ENCODE measurements at regions not wholly inside any gene's neighbourhood (a gene's known extent, or its start where the extent isn't known, plus 50 kb on each side); places are given as distances from the start of the nearest gene placed in this dataset.

GRCh38 chr21:16404776-16405175 lies 675.0 kb downstream of the USP25 start:
- H3K27ac Mint-ChIP-seq: no peak overlapping the region
- H3K4me3 Mint-ChIP-seq: no peak overlapping the region
- peaks cover 2% of the 10 kb centered on the region for H3K9me3 Mint-ChIP-seq
- no peak for DNase-seq
- no peaks in the 10 kb centered on the region for H3K36me3 Mint-ChIP-seq
- no peaks in the 10 kb centered on the region for H3K4me1 Mint-ChIP-seq
- H3K27me3 Mint-ChIP-seq: no peaks in the 10 kb centered on the region

- no peak for DNase-seq
- H3K4me1 Mint-ChIP-seq: no peaks in the 10 kb centered on the region
- no peaks in the 10 kb centered on the region for H3K27me3 Mint-ChIP-seq
- H3K27ac Mint-ChIP-seq: no peak overlapping the region
- no peaks in the 10 kb centered on the region for H3K36me3 Mint-ChIP-seq
- H3K9me3 Mint-ChIP-seq: peaks cover 1% of the 10 kb centered on the region
- H3K4me3 Mint-ChIP-seq: no peak overlapping the region
Observed at GRCh38 chr21:16406355-16406754, 676.6 kb downstream of the USP25 start.

DNA sequence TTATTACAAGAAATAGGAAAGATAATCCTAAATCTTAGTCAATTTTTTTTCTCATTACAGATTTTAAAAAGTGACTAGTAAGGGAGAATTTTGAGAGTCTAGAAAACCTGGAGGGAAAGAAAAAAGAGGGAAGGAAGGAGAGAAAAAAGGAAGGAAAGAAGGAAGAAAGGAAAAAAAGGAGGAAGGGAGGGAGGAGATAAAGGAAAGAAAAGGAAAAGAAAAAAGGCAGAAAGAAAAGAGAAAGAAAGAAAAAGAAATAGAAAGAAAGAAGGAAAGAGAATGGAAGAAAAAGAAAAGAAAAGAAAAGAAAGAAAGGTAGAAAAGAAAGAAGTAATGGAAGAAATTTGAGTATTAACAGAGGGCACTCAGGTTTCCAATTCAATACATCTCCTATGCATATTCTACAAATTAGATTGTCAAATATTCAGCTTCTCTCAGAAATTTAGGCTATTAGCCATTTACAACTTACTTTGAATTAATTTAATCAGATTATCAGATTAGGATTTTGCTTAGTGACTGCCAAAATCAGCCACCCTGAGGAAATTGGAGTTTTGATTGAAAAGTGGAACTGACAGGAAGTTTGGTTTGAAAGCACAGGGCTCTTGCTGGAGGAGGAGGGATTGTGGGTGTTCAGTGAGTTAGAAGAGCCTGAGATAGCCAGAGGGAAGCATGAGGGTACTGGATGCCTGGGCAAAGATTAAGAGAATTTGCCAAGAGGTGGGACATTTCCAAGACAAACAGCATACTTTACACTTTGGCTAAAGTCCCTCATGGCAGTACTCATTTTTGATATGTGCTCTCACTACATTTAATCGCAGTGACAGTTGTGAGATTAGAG lies 677.8 kb downstream of the USP25 start:
- DNase-seq: no peak
- Mint-ChIP-seq H3K27me3 (no peaks in the 10 kb centered on the region), H3K27ac (no peak overlapping the region), H3K4me1 (no peaks in the 10 kb centered on the region), H3K36me3 (no peaks in the 10 kb centered on the region), H3K9me3 (peaks cover 6% of the 10 kb centered on the region), H3K4me3 (no peak overlapping the region)

GRCh38 chr21:16408280-16408679 lies 678.5 kb downstream of the USP25 start:
- no peaks in the 10 kb centered on the region for H3K27me3 Mint-ChIP-seq
- no peak overlapping the region for H3K27ac Mint-ChIP-seq
- H3K9me3 Mint-ChIP-seq: peaks cover 6% of the 10 kb centered on the region
- H3K4me1 Mint-ChIP-seq: no peaks in the 10 kb centered on the region
- H3K4me3 Mint-ChIP-seq: no peak overlapping the region
- no peaks in the 10 kb centered on the region for H3K36me3 Mint-ChIP-seq
- DNase-seq: no peak

DNA sequence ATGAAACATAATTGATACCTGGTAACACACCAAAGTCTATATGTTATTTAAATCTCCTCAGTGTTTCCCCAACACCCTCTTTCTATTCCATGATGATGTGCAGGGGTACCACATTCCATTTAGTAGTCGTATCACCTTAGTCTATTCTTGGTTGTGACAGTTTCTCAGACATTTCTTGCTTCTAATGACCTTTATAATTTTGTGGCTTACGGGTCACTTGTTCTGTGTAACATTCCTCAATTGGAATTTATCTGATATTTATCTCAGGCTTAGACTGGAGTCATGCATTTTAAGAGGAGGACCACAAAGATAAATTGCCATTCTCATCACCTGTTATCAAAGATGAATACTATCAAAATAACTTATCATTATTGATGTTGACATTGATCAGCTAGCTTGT lies 679.6 kb downstream of the USP25 start:
- Mint-ChIP-seq H3K36me3 (no peaks in the 10 kb centered on the region), H3K9me3 (peaks cover 6% of the 10 kb centered on the region), H3K27ac (no peak overlapping the region), H3K4me1 (no peaks in the 10 kb centered on the region), H3K4me3 (no peak overlapping the region), H3K27me3 (no peaks in the 10 kb centered on the region)
- DNase-seq: no peak

DNA sequence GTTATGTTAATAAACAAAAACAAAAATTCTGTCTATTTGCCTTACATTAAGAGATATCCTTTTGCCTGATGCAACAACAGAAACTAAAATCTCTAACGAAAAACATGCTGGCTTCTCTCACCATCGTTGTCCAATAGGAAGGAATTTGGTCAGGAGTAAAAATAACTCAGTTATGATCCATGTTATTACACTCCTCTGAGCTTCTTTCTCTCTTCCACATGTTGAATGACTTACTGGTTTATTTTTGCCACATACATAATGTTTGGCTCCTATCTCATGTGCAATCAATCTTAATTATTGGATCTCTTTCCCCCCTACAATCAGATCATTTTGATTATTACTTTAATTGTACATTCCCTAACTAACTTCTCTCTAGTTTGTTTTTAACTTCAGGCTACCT lies 688.4 kb downstream of the USP25 start:
- Mint-ChIP-seq H3K27ac (no peak overlapping the region), H3K4me3 (no peak overlapping the region), H3K4me1 (no peaks in the 10 kb centered on the region), H3K36me3 (no peaks in the 10 kb centered on the region), H3K9me3 (no peaks in the 10 kb centered on the region), H3K27me3 (no peaks in the 10 kb centered on the region)
- DNase-seq: no peak

GRCh38 chr21:16418642-16419041 lies 688.9 kb downstream of the USP25 start:
- no peaks in the 10 kb centered on the region for H3K27me3 Mint-ChIP-seq
- H3K36me3 Mint-ChIP-seq: no peaks in the 10 kb centered on the region
- H3K4me3 Mint-ChIP-seq: no peak overlapping the region
- no peak overlapping the region for H3K27ac Mint-ChIP-seq
- H3K9me3 Mint-ChIP-seq: no peaks in the 10 kb centered on the region
- no peak for DNase-seq
- H3K4me1 Mint-ChIP-seq: no peaks in the 10 kb centered on the region

- H3K36me3 Mint-ChIP-seq: no peaks in the 10 kb centered on the region
- no peaks in the 10 kb centered on the region for H3K27me3 Mint-ChIP-seq
Observed at GRCh38 chr21:16419188-16419921, 689.6 kb downstream of the USP25 start.

GRCh38 chr21:16420031-16420724 lies 690.4 kb downstream of the USP25 start:
- Mint-ChIP-seq H3K27me3 (no peaks in the 10 kb centered on the region), H3K4me3 (no peak overlapping the region), H3K27ac (no peak overlapping the region), H3K36me3 (no peaks in the 10 kb centered on the region), H3K9me3 (no peaks in the 10 kb centered on the region), H3K4me1 (no peaks in the 10 kb centered on the region)
- no peak for DNase-seq

More at GRCh38 chr21:16419188-16419921, 689.6 kb downstream of the USP25 start:
- Mint-ChIP-seq H3K9me3 (no peaks in the 10 kb centered on the region), H3K27ac (no peak overlapping the region), H3K4me3 (no peak overlapping the region), H3K4me1 (no peaks in the 10 kb centered on the region)
- no peak for DNase-seq

GRCh38 chr21:16421007-16421406 lies 691.2 kb downstream of the USP25 start:
- H3K4me3 Mint-ChIP-seq: no peak overlapping the region
- DNase-seq: no peak
- H3K36me3 Mint-ChIP-seq: no peaks in the 10 kb centered on the region
- no peak overlapping the region for H3K27ac Mint-ChIP-seq
- no peaks in the 10 kb centered on the region for H3K9me3 Mint-ChIP-seq
- H3K4me1 Mint-ChIP-seq: no peaks in the 10 kb centered on the region
- H3K27me3 Mint-ChIP-seq: no peaks in the 10 kb centered on the region

DNA sequence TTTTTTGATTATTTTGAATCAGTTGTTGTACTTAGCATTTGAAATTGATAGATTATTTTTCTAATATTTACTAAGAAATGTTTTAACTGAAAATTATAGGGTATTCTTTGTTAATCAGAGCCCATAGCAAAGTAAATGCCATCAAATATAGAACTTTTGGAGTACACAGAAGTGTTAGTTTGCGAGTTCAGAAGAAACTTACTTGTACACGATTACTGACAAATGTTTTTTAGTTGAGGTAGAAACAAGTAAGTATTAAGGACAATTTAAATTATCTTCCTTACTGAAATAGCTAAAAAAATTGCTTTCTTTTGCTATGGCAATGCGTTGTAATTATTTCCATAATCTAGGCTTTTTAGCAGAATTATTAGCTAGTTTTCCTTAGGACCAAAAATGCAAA lies 692.2 kb downstream of the USP25 start:
- H3K27ac Mint-ChIP-seq: no peak overlapping the region
- DNase-seq: no peak
- no peaks in the 10 kb centered on the region for H3K4me1 Mint-ChIP-seq
- no peaks in the 10 kb centered on the region for H3K9me3 Mint-ChIP-seq
- H3K27me3 Mint-ChIP-seq: no peaks in the 10 kb centered on the region
- H3K36me3 Mint-ChIP-seq: no peaks in the 10 kb centered on the region
- no peak overlapping the region for H3K4me3 Mint-ChIP-seq

- H3K27me3 Mint-ChIP-seq: no peaks in the 10 kb centered on the region
- H3K27ac Mint-ChIP-seq: no peak overlapping the region
- H3K4me1 Mint-ChIP-seq: no peaks in the 10 kb centered on the region
- no peak overlapping the region for H3K4me3 Mint-ChIP-seq
- H3K9me3 Mint-ChIP-seq: no peaks in the 10 kb centered on the region
- no peaks in the 10 kb centered on the region for H3K36me3 Mint-ChIP-seq
- DNase-seq: no peak
Observed at GRCh38 chr21:16422702-16423101, 692.9 kb downstream of the USP25 start.

- Mint-ChIP-seq H3K4me1 (no peaks in the 10 kb centered on the region), H3K9me3 (no peaks in the 10 kb centered on the region), H3K36me3 (no peaks in the 10 kb centered on the region), H3K27ac (no peak overlapping the region), H3K4me3 (no peak overlapping the region), H3K27me3 (no peaks in the 10 kb centered on the region)
- no peak for DNase-seq
Observed at GRCh38 chr21:16423921-16424320, 694.1 kb downstream of the USP25 start.

DNA sequence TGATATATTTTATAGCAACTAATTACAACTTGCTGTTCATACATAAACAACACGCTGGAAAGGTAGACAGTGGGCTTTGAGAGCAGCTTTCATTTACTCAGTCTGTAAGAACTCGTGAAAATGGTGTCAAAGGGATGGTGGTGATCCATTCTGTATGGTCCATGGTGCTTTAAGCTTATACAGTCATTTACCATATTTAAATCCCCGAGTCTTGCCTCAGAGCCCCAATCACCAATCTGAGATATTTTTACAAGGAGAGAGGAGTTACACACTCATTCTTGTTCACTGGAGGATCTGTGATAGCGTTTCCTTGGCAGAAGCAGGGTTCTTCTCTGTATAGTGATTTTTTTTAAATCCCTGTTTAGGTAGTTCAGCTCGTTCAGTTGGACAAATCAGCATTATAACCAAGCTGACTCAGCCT lies 694.6 kb downstream of the USP25 start:
- H3K9me3 Mint-ChIP-seq: no peaks in the 10 kb centered on the region
- H3K27ac Mint-ChIP-seq: no peak overlapping the region
- H3K4me1 Mint-ChIP-seq: no peaks in the 10 kb centered on the region
- H3K36me3 Mint-ChIP-seq: no peaks in the 10 kb centered on the region
- H3K27me3 Mint-ChIP-seq: no peaks in the 10 kb centered on the region
- no peak overlapping the region for H3K4me3 Mint-ChIP-seq
- DNase-seq: no peak

- DNase-seq: no peak
- H3K36me3 Mint-ChIP-seq: no peaks in the 10 kb centered on the region
- no peaks in the 10 kb centered on the region for H3K4me1 Mint-ChIP-seq
- no peaks in the 10 kb centered on the region for H3K27me3 Mint-ChIP-seq
- no peaks in the 10 kb centered on the region for H3K9me3 Mint-ChIP-seq
- no peak overlapping the region for H3K27ac Mint-ChIP-seq
- no peak overlapping the region for H3K4me3 Mint-ChIP-seq
Observed at GRCh38 chr21:16425376-16425775, 695.6 kb downstream of the USP25 start.

Data from activated naive CD8-positive, alpha-beta T cell treated with anti-CD3 and anti-CD28 coated beads for 36 hours (primary cell).